Spinal cord (tissue), 9 donors: ENCODE measurements at regions not wholly inside any gene's neighbourhood (a gene's known extent, or its start where the extent isn't known, plus 50 kb on each side); places are given as distances from the start of the nearest gene placed in this dataset.
"Not testable (repeated sequence)": the region's sequence is repeated elsewhere in the genome, so short reads cannot be mapped to it uniquely, and the experiment has no call there.

Experiments
- DNase-seq, 6 donors: peaks; one replicate each; pipeline versions ENCODE4 v3.0.0 to v3.0.0-alpha.2; 2013 to 2015; ENCODE audit warnings: low spot score in 6 of 6, low read depth in 4 of 6
- H3K27ac ChIP-seq: one replicate; pipeline ENCODE4 v1.5.1; 2013; ENCODE audit warnings: low read depth, low read length, control low read depth
- H3K27me3 ChIP-seq: one replicate; pipeline ENCODE4 v1.6.1; 2013; ENCODE audit warnings: low read length; ENCODE audit not compliant: control insufficient read depth, insufficient read depth
- H3K36me3 ChIP-seq: one replicate; pipeline ENCODE4 v1.6.1; 2013; ENCODE audit warnings: low read length; ENCODE audit not compliant: control insufficient read depth, insufficient read depth
- H3K4me1 ChIP-seq: one replicate; pipeline ENCODE4 v1.6.1; 2013; ENCODE audit warnings: low read length; ENCODE audit not compliant: control insufficient read depth, insufficient read depth
- H3K4me3 ChIP-seq: one replicate; pipeline ENCODE4 v1.5.1; 2013; ENCODE audit warnings: low read depth, low read length, control low read depth
- H3K9me3 ChIP-seq: one replicate; pipeline ENCODE4 v1.6.1; 2013; ENCODE audit warnings: low read length; ENCODE audit not compliant: control insufficient read depth, insufficient read depth
- WGBS: methylation state at CpG from one replicate; pipeline ENCODE4 v1.1.5; 2013; ENCODE audit warnings: missing lambda C conversion rate; ENCODE audit not compliant: insufficient coverage; 5-methylcytosine and 5-hydroxymethylcytosine counted together
- donor health status: healthy.

DNA sequence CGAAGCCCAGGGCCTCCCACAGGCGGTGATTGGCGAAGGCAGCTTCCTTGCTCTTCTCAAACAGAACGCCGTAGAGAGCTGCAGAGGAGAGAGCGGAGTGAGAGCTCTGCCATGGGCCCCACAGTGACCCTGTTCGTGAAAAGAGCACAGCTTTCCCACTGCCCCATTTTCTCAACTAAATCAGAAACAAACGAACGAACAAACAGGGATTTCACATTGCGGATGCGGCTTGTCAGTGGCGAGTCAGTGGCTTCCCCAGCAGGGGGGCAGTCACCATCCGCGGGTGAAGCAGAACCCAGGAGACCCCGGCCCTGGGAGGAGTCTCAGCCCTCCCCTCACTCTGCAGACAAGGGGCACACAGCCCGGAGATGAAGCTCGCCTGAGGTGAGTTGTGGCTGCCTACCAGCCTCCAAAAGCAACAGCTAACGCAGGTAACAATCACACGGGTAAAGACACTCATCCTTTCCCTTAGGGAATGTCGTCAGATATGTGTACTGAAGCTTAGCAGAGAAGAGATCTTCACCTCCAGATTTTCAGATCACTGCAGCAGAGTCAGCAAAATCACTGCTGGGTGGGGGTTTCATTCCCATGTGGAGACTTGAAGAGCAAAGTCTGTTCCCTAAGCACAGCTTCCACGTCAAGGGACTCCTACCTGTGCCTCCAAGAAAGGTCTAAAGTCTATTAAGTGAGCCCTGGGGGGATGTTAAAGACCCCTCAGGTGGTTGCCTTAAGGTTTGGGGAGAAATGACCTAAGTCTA, 51.2 kb upstream of the GPR31 start:
- no peak for DNase-seq
- Histone ChIP-seq H3K36me3 (no peaks in the 10 kb centered on the region), H3K27me3 (no peaks in the 10 kb centered on the region), H3K9me3 (no peaks in the 10 kb centered on the region), H3K4me3 (no peak overlapping the region), H3K27ac (no peak overlapping the region), H3K4me1 (peaks cover 14% of the 10 kb centered on the region)
- 74% methylated on average over 10 of the region's 21 CpGs for WGBS

DNA sequence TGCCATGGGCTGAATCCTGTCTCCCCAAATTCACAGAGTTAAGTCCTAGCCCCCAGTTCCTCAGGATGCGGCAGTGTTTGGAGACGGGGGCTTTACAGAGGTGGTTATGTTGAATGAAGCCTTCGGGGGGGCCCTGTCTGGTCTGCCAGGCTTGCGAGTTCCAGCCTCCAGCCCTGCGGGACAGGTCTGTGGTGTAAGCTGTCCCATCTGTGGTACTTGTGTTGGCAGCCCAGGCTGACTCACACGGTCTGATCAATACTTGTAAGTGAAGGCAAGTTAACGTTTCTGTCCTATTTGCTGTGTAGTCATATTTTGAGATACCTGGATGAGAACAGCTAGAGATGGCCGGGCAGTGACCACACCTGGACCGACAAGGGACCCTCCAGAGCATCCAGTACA, 51.8 kb upstream of the GPR31 start:
- 97% methylated on average over 6 of the region's 9 CpGs for WGBS
- H3K4me1 ChIP-seq = peaks cover 20% of the 10 kb centered on the region
- no peak overlapping the region for H3K4me3 ChIP-seq
- no peaks in the 10 kb centered on the region for H3K36me3 ChIP-seq
- no peak for DNase-seq
- H3K27ac ChIP-seq = no peak overlapping the region
- H3K9me3 ChIP-seq = no peaks in the 10 kb centered on the region
- no peaks in the 10 kb centered on the region for H3K27me3 ChIP-seq

DNA sequence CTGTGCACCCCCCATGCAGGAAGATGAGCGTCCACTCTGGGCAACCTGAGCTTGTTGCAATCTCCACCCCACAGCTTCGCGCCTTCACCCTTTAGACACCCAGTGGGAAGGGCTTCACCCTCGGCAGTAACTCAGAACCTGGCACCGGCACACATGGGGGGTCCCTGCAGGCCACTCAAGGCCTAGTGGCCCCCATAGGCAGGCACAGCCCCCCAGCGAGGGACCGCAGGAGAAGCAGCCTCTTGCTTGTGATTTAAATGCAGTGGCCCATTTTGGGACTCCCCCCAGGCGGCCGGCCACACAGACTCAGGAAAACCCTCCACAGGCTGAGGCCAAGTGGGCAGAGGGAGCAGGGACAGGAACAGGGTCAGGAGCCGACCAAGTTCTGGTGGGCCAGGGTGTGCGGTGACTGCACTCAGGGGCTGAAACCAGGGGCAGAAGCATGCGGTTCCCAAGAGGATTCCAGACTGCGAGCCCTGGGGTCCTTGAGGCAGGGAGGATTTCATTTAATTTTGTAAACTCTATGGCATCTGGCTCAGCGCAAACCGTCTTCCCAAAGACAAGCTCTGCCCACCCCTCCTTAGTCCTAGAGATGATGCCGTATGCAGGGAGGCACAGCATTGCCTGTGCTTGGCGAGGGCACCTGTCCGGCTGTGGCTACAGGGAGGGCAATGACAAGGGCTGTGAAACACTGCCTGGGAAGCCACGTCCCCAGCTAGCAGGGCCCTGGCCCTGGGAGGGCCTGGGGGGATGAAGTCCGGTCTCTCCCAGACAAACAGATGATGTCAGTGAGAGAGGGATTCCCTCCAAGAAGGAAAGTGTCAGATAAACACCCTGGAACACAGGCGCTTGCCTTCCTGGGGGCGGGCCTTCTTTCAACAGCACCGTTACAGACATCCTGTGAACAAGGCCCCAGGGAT, 52.9 kb upstream of the GPR31 start:
- H3K9me3 ChIP-seq = no peaks in the 10 kb centered on the region

DNA sequence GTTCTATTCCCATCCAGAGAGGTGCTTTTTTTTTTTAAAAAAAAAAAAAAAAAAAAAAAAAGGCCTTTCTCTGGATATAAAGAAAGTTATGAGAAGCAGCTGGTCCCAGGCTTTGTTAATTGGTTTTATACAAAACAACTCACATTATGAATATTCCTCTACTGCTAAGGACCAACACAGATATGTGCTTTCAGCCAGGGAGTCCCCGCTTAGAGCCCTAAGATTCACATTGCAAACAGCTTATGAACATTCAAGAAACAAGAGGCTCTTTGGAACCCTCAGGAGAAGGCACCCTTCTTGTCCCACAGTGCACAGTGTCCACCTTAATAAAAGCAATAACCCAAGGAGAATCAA, 53.5 kb upstream of the GPR31 start:
- Histone ChIP-seq H3K27me3 (no peaks in the 10 kb centered on the region), H3K9me3 (no peaks in the 10 kb centered on the region), H3K4me3 (no peak overlapping the region), H3K4me1 (peaks cover 20% of the 10 kb centered on the region), H3K27ac (no peak overlapping the region), H3K36me3 (no peaks in the 10 kb centered on the region)
- 86% methylated on average over 1 of the region's 1 CpG for WGBS
- DNase-seq = no peak

More for the DNA sequence above, 52.9 kb upstream of the GPR31 start:
- Histone ChIP-seq H3K27me3 (no peaks in the 10 kb centered on the region), H3K36me3 (no peaks in the 10 kb centered on the region), H3K4me1 (peaks cover 20% of the 10 kb centered on the region), H3K4me3 (no peak overlapping the region), H3K27ac (no peak overlapping the region)
- 76% methylated on average over 20 of the region's 23 CpGs for WGBS
- peak in 2 of 6 donors; percentile 34 to 64 for DNase-seq

DNA sequence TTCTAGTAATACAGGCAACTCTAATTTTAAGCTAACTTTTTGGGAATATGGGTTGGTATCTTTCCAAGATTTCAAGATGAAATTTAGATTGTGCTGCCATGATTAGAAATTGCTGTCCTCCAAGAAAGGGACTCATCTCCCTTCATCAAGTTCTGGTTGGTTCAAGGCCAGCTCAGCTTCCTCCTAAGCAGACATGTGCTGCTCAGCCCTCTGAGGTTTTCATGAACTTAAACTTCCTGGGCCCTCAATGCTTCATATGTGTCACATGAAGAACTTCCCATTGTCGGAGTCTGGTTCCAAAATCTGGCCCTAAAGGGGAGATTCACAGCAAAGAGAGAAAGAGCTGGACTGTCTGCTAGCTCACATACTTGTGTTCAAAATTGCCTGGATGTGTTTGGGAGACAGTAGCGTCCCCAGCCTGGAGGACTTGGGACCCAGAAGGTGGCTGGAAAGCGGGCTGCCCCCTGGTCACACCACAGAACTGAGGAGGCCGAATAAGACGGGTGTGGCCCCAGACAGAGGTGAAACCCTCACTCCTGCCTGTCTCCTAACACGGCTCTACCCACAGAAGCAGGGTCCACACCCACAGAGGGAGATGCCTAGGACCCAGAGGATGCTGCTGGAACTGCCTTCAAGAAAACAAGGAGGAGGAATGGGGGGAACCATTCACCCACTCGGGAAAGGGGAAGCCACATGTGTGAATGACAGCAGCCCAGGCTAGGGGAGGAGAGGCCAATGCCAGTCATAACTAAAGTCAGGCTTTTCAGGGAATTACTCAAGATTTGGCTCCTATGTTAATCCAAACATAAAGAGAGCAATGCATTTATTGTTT, 54.3 kb upstream of the GPR31 start:
- Histone ChIP-seq H3K36me3 (no peaks in the 10 kb centered on the region), H3K9me3 (no peaks in the 10 kb centered on the region), H3K4me1 (peaks cover 20% of the 10 kb centered on the region), H3K27me3 (no peaks in the 10 kb centered on the region), H3K27ac (no peak overlapping the region), H3K4me3 (no peak overlapping the region)
- WGBS = 70% methylated on average over 4 of the region's 7 CpGs
- DNase-seq = no peak

DNA sequence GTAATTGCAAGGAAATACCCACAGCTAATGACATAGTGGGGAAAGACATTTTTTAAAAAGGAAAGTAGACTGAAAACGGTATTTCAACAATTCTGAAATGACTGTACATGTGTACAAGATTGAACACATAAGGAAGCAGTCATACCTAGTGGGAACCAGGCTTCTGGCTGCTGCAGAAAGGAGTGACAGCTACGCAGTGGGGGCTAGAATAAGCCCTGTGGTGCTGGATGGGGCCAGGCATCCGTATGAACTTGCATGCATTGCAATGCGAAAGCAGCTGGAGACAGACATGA, 54.9 kb upstream of the GPR31 start:
- DNase-seq = no peak
- no peaks in the 10 kb centered on the region for H3K9me3 ChIP-seq
- no peaks in the 10 kb centered on the region for H3K36me3 ChIP-seq
- no peaks in the 10 kb centered on the region for H3K27me3 ChIP-seq
- no peak overlapping the region for H3K27ac ChIP-seq
- peaks cover 20% of the 10 kb centered on the region for H3K4me1 ChIP-seq
- WGBS = 82% methylated on average over 3 of the region's 4 CpGs
- no peak overlapping the region for H3K4me3 ChIP-seq

DNA sequence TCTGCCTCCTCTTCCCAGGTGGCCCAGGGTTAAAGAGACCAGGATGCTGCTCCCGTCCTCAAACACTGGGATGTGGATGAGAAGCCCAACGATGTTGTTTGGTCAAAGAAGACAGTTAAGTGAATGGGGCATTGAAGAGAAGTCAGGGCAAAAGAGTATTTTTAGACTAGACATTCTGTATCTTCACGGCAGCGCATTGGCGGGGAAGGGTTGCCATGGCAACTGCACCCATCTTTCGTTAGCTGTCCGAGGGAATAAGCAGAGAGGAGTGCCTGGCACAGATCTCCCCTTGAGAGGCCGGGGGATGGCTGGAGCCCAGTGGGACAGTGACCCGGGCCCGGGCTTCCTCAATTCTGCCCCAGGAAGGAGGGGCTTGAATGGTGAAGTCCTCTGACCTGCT, 56.4 kb upstream of the GPR31 start:
- Histone ChIP-seq H3K9me3 (no peaks in the 10 kb centered on the region), H3K4me1 (peaks cover 20% of the 10 kb centered on the region), H3K36me3 (no peaks in the 10 kb centered on the region), H3K27ac (no peak overlapping the region), H3K4me3 (no peak overlapping the region), H3K27me3 (no peaks in the 10 kb centered on the region)
- DNase-seq = peak in 5 of 6 donors; percentile 39 to 90 (median 47)
- WGBS = 13% methylated on average over 10 of the region's 10 CpGs

DNA sequence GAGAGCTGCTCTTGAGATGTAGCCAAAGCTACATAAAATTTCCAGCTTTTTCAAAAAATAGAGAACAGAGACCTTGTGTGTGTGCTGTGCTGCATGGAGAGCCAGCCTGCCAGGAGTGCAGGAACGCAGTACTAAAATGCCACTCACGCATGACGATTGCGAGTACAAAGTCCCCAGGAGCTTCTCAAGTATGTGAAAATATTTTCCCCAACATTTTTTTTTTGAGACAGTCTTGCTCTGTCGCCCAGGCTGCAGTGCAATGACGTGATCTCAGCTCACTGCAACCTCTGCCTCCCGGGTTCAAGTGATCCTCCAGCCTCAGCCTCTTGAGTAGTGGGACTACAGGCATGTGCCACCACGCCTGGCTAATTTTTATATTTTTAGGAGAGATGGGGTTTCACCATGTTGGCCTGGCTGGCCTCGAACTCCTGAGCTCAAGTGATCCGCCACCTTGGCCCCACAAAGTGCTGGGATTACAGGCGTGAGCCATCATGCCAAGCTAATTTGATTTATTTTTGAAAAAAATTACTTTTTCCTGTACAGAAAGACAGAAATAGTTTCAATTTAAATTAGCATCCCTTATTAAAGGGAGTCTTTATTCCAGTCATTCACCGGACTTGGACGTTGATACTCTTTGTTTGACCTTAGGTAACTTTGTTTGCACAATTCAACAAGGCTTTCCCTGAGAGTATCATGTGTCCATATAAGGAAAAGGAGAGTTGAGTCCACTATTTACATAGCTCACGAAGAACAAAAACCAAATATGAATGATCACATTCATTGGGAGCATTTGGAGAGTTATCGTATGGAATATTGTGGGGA, 57.9 kb upstream of the GPR31 start:
- not testable (repeated sequence) for H3K9me3 ChIP-seq, H3K27ac ChIP-seq, DNase-seq, H3K36me3 ChIP-seq, H3K27me3 ChIP-seq, H3K4me3 ChIP-seq
- H3K4me1 ChIP-seq = peaks cover 15% of the 10 kb centered on the region
- 72% methylated on average over 6 of the region's 15 CpGs for WGBS
